SK-N-SH treated with all-trans-retinoic acid at 6 μM for 48 hours (cell line): ENCODE measurements at regions not wholly inside any gene's neighbourhood (a gene's known extent, or its start where the extent isn't known, plus 50 kb on each side); places are given as distances from the start of the nearest gene placed in this dataset.

Experiments used
- BACH2 ChIP-seq: fragments of 250-450 bp; sonication (Bioruptor Pico); IDR thresholded peaks from 2 replicates; pipeline ENCODE4 v1.9.0; 2021; ENCODE audit warnings: mild to moderate bottlenecking, borderline replicate concordance
- GLIS3 ChIP-seq: fragments of 250-450 bp; sonication (Bioruptor Pico); IDR thresholded peaks from 2 replicates; pipeline ENCODE4 v1.5.0; 2020; ENCODE audit warnings: mild to moderate bottlenecking, moderate library complexity
- RARB ChIP-seq: fragments of 250-450 bp; sonication (Bioruptor Pico); IDR thresholded peaks from 2 replicates; pipeline ENCODE4 v1.8.0; 2021; ENCODE audit warnings: mild to moderate bottlenecking, moderate library complexity
- ZFP30 ChIP-seq: fragments of 450-650 bp; formaldehyde crosslinking; IDR thresholded peaks from 2 replicates; pipeline ENCODE4 v1.5.0; 2022; ENCODE audit warnings: mild to moderate bottlenecking, moderate library complexity
- TF ChIP-seq, protein P1 (sequence below): fragments of 250-450 bp; sonication (Bioruptor Pico); IDR thresholded peaks from 2 replicates; pipeline ENCODE4 v1.8.0; 2020; ENCODE audit warnings: mild to moderate bottlenecking, moderate library complexity, borderline replicate concordance
- TF ChIP-seq, protein P2 (sequence below): fragments of 250-450 bp; sonication (Bioruptor Pico); IDR thresholded peaks from 2 replicates; pipeline ENCODE4 v1.5.1; 2020; ENCODE audit warnings: low read depth, mild to moderate bottlenecking, moderate library complexity
- TF ChIP-seq, protein P3 (sequence below): fragments of 250-450 bp; sonication (Bioruptor Pico); IDR thresholded peaks from 2 replicates; pipeline ENCODE4 v1.5.1; 2021; ENCODE audit warnings: mild to moderate bottlenecking, moderate library complexity

DNA sequence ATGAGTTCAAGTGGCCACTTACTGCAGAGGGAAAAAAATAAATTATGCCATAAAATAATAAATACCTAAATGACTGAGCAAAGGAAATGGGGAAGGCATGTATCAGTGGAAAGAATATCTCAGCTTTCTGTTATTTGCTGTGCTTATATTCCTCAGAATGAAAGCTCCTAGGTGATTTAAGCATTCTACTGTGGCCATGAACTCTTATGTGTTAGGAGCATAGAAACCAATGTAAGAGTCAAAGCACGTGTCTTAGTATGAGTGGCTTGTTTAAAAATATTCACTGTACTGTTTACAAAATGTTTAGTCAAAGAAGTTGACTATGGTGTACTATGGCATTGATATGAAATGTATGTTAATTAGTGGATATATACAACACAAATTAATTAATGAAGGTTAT is 59.0 kb upstream of the RTL1 start:
- TF ChIP-seq, protein P1, sequence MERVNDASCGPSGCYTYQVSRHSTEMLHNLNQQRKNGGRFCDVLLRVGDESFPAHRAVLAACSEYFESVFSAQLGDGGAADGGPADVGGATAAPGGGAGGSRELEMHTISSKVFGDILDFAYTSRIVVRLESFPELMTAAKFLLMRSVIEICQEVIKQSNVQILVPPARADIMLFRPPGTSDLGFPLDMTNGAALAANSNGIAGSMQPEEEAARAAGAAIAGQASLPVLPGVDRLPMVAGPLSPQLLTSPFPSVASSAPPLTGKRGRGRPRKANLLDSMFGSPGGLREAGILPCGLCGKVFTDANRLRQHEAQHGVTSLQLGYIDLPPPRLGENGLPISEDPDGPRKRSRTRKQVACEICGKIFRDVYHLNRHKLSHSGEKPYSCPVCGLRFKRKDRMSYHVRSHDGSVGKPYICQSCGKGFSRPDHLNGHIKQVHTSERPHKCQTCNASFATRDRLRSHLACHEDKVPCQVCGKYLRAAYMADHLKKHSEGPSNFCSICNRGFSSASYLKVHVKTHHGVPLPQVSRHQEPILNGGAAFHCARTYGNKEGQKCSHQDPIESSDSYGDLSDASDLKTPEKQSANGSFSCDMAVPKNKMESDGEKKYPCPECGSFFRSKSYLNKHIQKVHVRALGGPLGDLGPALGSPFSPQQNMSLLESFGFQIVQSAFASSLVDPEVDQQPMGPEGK (CRISPR knock-in tag), result no peak
- TF ChIP-seq, protein P2, sequence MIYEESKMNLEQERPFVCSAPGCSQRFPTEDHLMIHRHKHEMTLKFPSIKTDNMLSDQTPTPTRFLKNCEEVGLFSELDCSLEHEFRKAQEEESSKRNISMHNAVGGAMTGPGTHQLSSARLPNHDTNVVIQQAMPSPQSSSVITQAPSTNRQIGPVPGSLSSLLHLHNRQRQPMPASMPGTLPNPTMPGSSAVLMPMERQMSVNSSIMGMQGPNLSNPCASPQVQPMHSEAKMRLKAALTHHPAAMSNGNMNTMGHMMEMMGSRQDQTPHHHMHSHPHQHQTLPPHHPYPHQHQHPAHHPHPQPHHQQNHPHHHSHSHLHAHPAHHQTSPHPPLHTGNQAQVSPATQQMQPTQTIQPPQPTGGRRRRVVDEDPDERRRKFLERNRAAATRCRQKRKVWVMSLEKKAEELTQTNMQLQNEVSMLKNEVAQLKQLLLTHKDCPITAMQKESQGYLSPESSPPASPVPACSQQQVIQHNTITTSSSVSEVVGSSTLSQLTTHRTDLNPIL (CRISPR knock-in tag), result no peak
- no peak for TF ChIP-seq GLIS3 (CRISPR knock-in tag)
- TF ChIP-seq BACH2 (CRISPR knock-in tag), result no peak
- no peak for TF ChIP-seq ZFP30 (CRISPR knock-in tag)
- no peak for TF ChIP-seq RARB (CRISPR knock-in tag)
- TF ChIP-seq, protein P3, sequence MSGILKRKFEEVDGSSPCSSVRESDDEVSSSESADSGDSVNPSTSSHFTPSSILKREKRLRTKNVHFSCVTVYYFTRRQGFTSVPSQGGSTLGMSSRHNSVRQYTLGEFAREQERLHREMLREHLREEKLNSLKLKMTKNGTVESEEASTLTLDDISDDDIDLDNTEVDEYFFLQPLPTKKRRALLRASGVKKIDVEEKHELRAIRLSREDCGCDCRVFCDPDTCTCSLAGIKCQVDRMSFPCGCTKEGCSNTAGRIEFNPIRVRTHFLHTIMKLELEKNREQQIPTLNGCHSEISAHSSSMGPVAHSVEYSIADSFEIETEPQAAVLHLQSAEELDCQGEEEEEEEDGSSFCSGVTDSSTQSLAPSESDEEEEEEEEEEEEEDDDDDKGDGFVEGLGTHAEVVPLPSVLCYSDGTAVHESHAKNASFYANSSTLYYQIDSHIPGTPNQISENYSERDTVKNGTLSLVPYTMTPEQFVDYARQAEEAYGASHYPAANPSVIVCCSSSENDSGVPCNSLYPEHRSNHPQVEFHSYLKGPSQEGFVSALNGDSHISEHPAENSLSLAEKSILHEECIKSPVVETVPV (CRISPR knock-in tag), result no peak
